HG03342 (cell line): ENCODE measurements at regions not wholly inside any gene's neighbourhood (a gene's known extent, or its start where the extent isn't known, plus 50 kb on each side); places are given as distances from the start of the nearest gene placed in this dataset.

Source experiments
- ATAC-seq: cut with Tn5 transposase; IDR thresholded peaks from one replicate; pipeline ENCODE4 v1.9.1; 2021; ENCODE audit warnings: mild to moderate bottlenecking, moderate library complexity; ENCODE audit not compliant: unreplicated experiment

DNA sequence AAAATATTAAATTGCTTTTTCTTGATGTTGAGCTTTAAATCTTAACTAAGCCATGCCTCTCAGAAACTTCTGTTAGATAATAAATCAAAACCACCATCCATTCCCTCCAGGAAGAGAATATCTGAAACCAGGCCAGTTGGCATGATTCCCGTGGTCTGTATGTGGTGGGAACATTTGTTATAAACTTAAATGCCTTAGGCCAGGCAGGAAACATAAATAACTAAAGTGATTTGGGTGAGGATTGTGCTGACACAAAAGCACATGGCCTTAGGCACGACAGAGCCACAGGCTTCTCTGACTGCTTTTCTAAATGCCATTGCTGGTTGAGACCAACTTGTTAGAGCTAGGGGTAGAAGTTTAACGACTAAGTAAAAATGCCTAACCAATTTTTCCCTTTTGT is 255.9 kb downstream of the GABRG2 start:
- ATAC-seq, result no peak

DNA sequence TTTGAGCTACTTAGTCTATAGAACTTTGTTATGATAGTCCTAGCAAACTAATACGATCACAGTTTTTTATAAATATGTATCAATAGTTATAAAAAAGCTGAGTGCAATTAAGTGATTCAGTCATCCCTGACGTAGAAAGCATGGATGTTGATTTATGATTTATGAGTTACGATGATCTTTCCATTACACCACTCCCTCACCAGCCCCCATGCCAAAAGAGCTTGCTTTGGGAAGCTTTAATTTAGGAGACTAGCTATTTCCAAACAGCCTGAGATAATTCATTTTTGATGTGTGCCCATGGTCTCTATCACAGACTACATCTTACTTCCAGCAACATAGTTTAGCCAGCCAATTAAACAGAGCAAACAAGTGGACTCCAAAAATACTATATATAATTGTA is 256.8 kb downstream of the GABRG2 start:
- no peak for ATAC-seq

DNA sequence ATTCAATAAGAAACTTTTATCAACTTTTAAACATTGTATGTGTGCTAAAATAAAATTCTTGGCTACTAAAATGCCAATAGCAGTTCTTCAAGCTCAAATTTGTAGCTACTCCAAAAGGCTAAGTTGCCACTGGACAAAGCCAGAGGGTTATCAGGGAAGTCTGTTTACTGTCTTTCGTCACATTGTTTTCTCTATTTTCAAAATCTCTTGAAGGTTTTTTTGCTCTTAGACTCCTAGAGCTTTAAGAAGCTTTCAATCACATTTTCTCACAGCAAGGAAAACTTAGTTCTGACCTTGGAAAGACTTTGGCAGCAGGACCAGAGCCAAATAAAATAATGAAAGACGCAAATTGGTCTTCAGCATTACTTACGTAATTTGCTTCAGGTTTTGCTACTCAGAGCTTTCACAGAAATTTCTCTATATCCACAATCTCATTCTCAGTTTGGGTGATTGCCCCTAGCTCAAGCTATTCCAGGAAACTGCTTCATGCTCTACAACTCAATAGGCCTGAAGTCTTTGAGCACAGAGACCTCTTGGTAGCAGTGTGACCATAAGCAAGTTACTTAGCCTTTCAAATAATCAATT is 257.7 kb downstream of the GABRG2 start:
- ATAC-seq, result no peak

DNA sequence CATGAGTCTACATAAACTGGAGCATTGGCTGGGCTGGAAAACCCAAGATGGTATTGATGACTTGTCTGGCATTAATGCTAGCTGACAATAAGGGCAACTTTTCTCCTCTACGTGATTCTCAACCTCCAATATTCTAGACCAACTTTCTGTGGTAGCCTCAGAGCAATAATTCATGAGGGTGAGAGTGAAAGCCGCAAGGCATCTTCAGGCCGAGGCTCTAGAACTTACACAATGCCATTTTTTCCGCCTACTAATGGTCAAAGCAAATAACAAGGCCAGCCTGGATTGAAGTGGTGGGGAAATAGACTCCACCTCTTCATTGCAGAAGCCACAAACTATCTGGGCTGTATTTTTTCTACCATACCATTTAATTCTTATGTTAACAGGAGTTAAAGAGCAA is 267.4 kb downstream of the GABRG2 start:
- ATAC-seq, result no peak

DNA sequence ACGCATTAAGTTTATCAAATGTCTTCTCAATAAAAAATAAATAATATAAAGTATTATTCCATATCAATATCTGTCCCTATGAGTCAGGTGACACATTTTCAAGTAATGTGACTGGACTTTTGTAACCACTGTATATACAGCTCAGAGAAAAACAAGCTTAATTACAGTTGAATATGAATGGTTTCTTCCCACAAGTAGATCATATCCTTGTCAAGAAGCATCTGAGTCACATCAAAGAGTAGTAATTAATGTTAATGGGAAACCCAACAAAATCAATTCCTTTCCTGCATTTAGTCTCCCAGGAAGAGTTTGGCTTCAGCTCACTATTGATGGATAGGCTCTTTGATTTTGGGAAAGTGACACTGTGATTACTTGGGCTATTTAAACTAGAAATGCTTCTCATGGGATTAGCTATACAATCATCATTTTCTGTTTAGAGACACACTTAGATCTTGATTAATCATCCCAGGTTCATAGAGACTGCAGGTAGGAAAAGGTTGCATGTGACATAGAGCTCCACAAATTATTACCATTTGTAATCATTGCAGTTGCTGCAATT is 292.9 kb downstream of the GABRG2 start:
- ATAC-seq, result no peak

DNA sequence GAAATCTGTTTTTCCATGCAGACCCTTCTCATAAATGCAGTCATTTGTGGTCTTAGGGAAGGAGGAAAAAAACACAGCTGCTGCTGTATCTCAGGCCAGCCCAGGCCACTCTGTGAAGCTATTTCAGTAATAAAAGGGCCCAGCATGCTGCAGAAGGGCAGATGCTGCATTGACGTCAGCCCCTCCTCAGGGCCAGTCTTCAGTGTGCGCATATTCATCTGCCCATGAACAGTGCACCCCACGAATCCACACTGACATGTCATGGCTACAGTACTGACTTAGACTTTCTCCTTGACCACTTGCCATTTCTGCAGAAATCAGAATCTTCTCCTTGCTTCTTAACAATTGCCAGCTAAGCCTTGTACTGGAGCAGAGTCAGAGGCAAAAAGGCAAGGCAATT is 304.7 kb downstream of the GABRG2 start:
- no peak for ATAC-seq

DNA sequence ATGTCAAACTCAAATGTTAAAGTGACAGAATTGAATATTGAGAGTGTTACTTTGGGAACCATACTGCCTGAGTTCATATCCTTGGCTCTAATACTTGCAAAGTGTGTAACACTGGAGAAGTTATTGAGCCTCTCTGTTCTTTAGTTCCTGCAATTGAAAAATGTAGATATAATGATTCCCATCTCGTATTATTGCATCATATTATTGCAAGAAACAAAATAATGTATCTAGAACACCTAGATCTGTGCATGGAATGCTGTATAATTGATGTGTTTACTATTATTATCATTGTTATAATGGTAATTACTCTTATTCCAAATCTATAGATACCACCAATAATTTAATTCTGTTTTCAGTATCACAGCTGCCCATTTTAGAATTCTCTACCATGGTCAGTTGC is 310.3 kb downstream of the GABRG2 start:
- no peak for ATAC-seq

DNA sequence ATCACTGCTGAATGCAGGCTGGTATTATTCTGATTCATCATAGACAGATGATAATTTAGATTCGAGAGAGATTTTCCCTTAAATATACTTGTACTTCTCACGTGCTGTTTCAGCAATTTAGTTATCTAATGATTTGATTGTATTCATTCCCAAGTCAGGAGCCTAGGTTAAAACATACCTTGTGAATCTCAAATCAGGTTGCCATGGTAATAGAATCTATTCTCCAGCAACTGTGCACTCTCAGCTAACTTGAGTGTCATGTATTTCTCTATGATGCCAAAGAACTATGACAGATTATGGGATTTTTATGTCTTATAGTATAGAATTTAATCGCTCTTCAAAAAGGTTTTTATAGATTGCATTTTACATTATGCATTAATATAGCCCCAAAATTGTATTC is 315.3 kb downstream of the GABRG2 start:
- no peak for ATAC-seq

DNA sequence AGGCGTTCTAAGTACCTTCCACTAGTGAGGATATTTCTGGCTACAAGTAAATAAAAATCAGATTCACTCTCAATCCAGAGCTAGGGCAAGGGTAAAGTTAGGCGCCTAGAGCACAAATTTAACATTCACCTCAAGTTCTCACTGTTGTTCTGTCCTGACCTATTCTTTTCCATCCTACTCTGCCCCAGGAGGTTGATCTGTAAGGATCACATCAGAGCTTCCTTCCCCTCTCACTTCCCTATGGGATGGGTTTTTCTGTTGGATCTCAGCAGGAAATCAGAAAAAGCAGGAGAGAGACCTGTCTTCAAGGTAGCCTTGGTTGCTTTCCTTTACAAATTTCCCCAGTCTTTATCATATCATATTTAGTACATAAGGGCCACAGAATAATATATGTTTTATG is 316.7 kb downstream of the GABRG2 start:
- no peak for ATAC-seq

DNA sequence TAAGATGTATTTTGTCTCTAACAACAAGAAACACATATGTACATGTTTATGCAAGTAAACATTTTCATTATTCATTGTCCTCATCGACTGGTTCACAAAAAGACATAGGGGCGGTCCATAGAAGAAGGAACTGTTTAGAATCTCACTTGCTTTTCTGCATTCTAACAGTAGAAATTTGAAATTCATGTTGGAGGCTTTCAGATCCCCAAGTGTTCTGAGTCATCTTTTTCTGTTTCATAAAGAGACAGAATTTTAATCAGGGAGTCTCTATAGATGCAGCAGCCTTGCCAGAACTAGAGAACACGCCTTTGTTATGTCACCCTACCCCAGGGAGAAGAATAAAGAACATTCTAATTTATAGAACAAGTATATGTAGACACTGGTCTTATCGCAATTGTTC is 324.3 kb downstream of the GABRG2 start:
- ATAC-seq, result no peak

DNA sequence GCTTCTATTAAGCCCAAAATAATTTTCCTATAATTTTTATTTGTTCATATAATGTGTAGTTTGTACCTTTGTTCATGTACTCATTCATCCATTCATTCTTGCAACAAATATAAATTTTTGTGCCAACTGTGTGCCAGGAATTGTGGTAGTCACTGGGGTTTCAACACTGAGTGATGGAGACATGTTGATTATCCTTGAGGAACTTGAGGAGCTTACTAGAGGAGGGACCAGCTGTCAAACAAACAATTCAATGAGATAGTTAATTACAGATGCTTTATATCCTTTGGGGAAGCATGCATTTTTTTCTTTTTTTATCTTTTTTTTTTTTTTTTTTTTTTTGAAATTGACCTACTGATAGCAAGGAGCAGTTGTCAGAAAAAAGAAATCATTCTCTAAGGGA is 324.8 kb downstream of the GABRG2 start:
- ATAC-seq, result no peak

DNA sequence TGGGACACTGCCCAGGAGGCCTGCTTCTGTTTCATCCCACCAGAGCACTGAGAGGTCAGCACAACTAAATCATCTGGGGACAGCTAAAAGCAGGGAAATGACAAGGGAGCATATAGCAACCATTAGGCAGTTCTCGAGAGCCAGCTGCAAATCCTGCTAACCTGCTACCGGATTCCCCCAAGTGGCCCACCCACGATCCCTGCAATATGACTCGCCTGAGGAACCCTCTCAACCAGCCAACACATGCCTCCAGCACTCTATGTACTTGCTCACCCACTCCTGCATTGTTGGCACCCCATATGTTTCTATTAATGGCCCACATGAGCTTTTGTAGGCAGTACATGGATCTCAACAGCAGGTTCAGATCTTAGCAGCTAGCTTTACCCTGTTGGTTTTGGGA is 326.0 kb downstream of the GABRG2 start:
- ATAC-seq, result no peak

DNA sequence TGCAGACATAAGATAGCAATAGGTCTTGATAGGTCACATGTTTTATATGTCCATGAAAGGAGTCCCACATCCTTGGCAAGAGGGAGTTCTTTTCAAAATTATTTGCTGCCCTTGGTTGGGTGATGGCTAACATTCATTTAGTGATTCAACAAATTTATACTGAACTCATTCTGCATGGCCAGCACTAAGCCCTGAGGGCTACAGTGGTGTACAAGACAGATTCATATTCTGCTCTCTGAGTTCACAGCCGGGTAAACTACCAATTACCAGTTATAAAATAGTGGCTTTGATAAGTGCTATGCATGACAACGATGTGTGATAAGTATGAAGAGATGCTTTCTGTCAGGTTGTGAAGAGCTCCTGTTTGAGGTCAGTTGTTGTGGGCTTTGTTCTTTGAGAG is 340.0 kb downstream of the GABRG2 start:
- no peak for ATAC-seq

DNA sequence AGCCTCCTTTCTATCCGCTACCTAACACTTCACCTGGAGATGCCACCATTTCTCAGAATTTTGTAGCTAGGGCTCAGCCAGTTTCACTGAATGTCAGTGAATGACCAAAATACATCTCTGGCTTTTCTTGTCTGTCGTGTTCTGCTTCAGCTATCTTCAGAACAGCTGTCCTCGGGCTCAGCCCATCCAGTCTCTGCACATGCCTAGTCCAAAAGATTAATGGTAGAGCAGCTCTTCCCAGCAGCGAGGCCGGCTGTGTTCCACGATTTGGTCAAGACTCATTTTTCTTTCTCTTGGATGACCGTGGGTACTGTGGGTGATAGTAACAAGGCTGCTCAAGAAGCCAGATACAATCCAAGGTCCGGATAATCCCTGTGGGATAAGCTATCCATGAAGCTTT is 342.8 kb downstream of the GABRG2 start:
- ATAC-seq, result no peak

DNA sequence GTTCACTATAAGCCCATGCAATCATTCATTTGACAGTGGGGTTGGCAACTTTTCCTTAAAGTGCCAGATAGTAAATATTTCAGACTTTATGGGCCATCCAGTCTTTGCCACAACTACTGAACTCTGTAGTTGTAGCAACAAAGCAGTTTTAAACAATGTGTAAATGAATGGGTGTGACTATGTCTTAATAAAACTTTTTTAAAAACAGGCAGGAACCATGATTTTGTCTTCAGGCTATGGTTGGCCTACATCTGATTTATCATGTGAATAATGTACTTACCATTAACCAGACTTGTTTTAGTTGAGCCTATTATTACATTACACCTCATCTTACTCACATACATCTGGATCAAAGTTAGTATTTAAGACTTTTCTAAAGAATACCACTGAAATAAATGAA is 361.6 kb downstream of the GABRG2 start:
- ATAC-seq, result no peak

DNA sequence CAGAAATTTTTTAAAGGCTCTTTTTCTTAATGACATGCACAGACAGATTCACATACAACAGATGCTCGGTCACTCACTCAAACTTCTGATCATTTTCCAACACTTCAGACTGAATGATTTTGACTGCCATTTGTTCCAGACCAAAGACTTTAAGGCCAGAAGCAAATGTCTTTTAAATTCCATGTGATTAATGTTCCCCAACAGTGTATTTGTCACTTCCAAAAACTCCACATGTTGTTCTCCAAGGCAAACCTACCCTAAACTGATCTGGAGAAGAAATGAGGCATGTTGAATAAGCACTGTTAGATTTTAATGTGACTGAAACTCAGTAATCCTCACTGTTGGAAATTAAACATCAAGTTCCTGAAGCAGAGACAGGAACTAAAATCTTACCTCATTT is 366.7 kb downstream of the GABRG2 start:
- no peak for ATAC-seq

DNA sequence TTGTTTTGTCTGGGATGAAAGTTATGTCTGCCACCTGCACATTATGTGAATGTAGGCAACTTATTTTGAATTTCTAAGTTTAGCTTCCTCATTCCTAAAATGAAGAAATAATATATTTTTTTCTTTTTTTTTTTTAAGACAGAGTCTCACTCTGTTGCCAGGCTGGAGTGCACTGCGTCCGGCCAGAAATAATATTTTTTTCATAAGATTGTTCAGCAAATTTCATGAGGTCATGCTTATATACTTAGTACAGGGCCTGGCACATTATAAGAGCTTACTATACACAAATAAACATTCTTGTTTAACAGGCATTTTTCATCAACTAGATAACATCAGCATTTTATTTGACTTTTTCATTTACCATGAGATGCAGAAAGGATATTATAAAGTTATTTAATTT is 368.5 kb downstream of the GABRG2 start:
- ATAC-seq, result no peak

DNA sequence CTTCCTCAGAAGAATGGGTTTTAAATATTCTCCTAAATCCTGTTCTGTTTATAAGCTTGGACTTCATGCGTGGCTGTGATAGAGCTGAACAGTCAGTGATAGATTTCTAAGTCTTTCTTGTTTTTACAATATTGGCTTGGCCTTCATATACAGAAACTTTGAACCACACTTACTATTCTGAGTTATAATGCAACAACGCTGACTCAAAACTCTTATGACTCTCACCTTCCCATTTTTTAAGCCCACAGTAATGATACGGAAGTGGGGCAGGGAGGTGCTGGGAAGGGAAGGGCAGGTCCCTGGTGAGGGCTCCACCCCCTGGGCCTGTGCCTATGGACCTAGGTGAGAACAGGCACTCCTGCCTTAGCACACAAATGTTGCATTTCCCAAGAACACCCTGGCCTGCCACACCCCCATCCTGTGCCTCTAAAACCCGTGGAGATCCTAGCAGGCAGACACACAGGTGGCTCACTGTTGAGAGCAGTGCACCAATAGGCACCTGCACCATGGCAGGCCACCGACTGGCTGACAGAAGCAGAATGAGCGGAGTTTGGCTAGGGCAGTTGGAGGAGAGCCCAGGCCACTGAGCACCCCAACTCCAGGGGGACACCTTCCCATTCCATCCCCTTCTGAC is 376.7 kb downstream of the GABRG2 start:
- ATAC-seq, result no peak

DNA sequence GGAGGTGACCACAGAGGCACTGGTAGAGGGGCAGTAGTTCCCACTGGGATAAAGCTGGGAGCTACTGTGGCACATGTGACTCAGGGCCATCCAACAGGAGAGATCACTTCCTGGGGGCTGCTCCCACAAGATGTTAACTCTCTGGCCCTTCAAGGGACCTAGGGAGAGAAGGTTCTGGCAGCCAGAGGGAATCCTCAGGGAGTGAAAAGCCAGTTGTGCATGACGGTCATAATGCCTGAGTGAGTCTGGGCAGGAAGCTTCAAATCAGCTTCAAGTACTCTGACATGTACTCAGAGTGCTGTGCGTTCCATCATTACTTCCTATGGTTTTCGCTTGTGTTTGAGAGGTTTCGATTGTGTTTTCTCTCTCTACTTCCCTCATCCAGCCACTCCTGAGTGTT is 388.5 kb downstream of the GABRG2 start:
- no peak for ATAC-seq

DNA sequence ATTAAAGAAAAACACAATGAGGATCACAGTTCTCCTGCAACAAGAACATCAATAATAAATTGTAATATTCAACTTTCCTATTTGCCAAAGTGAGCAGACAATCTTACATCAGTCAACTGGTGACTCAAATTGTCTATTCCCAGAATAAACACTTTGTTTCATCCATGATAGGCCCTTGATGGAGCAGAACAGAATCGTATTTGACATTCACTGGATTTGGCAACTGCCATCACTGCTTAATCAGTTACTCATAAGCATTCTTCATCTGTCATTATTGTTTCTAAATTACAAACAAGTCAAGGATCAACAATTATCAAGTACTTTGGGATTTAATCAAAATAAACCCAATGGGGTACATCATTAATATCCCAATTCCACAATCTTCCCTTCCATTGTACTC is 398.4 kb downstream of the GABRG2 start:
- ATAC-seq, result no peak

DNA sequence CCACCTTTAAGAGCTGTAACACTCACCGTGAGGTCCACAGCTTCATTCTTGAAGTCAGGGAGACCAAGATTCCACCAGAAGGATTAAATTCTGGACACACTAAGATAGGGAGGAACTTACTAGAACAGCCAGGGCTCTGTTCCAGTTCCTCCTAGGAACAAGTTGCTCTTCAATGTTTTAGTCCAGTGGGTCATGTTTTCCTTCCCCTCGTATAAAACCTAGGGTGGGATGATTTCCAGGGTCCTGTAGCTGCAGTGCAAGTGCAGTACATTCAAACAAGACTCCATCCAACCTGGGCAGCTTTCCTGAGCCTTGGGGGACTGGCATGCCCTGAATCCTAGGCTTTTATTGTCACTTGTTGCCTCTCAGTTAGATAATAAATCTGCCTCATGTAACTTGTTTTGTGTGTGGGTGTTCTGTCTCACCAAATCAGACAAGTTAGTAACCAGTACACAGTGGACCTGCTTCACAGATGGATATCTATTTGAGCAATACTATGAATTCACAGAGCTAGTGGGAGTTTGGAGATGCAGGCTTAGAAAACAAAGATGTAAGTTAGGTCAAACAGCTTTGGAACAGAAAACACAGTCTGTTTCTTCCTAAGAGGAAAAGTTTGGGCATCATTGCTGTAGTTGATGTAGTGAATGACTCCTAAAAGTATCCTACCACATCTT is 405.6 kb downstream of the GABRG2 start:
- no peak for ATAC-seq

DNA sequence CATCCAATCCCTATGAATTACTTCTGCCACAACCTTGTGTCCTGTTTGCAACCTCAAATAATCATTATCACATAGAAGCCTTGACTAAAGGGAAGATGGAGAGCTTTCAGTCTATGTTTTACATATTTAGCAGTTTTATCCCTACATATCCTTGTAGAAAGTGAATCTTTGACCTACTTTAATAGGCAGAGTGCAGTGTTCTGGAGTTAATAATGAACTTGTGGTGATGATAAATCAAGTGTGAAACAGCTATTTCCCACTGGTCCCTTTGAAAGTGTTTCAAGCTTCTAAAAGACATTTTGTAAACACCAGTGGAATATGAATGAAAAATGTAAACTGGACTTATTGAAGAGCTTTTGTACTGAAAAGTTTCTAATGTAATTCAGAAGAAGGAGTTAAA is 406.7 kb downstream of the GABRG2 start:
- no peak for ATAC-seq
